Thyroid gland (tissue), 4 donors: ENCODE measurements at regions not wholly inside any gene's neighbourhood (a gene's known extent, or its start where the extent isn't known, plus 50 kb on each side); places are given as distances from the start of the nearest gene placed in this dataset.
A peak's percentile ranks its signal among the peaks of the same experiment; 100 is the strongest.

Source experiments
- DNase-seq, 2 donors: peaks; one replicate each; pipeline ENCODE4 v3.0.0-alpha.2; 2019
- H3K27ac ChIP-seq, 3 donors: fragments of 200-600 bp; sonication (generic); 1 replicate in 2 of 3; 2 replicates in 1 of 3; pipeline ENCODE4 v1.5.1; 2016 to 2019; ENCODE audit warnings: mild to moderate bottlenecking in 1 of 3, moderate library complexity in 1 of 3
- H3K27me3 ChIP-seq: fragments of 200-600 bp; sonication (generic); one replicate; pipeline ENCODE4 v1.5.1; 2019
- H3K36me3 ChIP-seq, 2 donors: fragments of 200-600 bp; sonication (generic); one replicate each; pipeline ENCODE4 v1.5.1; 2016 to 2019
- H3K4me1 ChIP-seq, 2 donors: fragments of 200-600 bp; sonication (generic); one replicate each; pipeline ENCODE4 v1.5.1; 2017 to 2019
- H3K4me3 ChIP-seq, 3 donors: fragments of 200-600 bp; sonication (generic); replicated peaks in 1 of 3; 1 replicate in 2 of 3; 2 replicates in 1 of 3; pipeline ENCODE4 v1.5.1; 2016; ENCODE audit warnings: mild to moderate bottlenecking in 1 of 3
- H3K9me3 ChIP-seq: fragments of 200-600 bp; sonication (generic); one replicate; pipeline ENCODE4 v1.5.1; 2017
- CTCF ChIP-seq, 6 experiments: fragments of 200-600 bp in 3 of 6; fragments of 450-650 bp in 3 of 6; sonication (generic) in 3 of 6; IDR thresholded peaks; one replicate each; pipeline ENCODE4 v1.5.1; 2016 to 2019; ENCODE audit warnings: antibody characterized with exemption in 6 of 6, mild to moderate bottlenecking in 2 of 6, inconsistent platforms in 1 of 6, moderate library complexity in 1 of 6
- POLR2A ChIP-seq, 2 donors: fragments of 450-650 bp; IDR thresholded peaks; one replicate each; pipeline ENCODE4 v1.6.1; 2017; ENCODE audit warnings: antibody characterized with exemption in 2 of 2, mild to moderate bottlenecking in 2 of 2, moderate library complexity in 1 of 2
- WGBS, 2 donors: methylation state at CpG; one replicate each; pipeline ENCODE4 v1.1.5; 2017; 5-methylcytosine and 5-hydroxymethylcytosine counted together
- intact Hi-C: fragments of 100-400 bp; cut with DNase I; formaldehyde crosslinking; loops from one replicate; pipeline ENCODE4 v1.15.1; 2023

GRCh38 chrX:130990723-130991122 is 67.4 kb upstream of the ARHGAP36 start:
- Histone ChIP-seq H3K27me3 (no peaks in the 10 kb centered on the region), H3K9me3 (no peaks in the 10 kb centered on the region)
- WGBS, 2 donors = 93 to 96% methylated on average over 2 of the region's 2 CpGs

DNA sequence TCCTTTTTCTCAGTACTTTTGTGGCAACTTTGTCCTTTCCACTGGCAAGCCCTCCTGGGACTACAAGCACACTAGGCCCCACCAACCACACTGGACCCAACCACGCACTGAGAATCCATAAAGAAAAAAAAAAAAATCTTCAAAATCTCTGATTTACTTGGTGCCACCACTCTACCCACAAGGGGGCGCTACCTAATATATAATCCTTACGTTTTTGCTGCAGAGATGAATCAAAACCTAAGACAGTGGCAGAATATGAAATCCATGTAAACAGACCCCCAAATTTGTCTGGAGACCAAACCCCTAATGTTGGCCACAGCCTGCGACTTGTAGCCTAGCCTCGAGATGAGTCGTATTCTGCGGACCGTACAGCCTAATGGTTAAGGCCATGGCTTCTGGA is 63.5 kb upstream of the ARHGAP36 start:
- DNase-seq = peak; percentile 2 to 3
- Histone ChIP-seq H3K36me3 (no peaks in the 10 kb centered on the region), H3K27me3 (no peaks in the 10 kb centered on the region), H3K27ac (no peak overlapping the region), H3K4me3 (no peak overlapping the region), H3K9me3 (no peaks in the 10 kb centered on the region), H3K4me1 (no peaks in the 10 kb centered on the region)
- intact Hi-C loops = loop anchor here (10.0 kb wide), 1 partner anchor 640 kb away; no protein-coding TSS in a partner anchor
- TF ChIP-seq CTCF (IDR thresholded peaks at IDR 0.05) (peak in 2 of 6 experiments; percentile 24 to 43), POLR2A (IDR thresholded peaks at IDR 0.05) (no peak)
- 54 to 55% methylated on average over 8 of the region's 8 CpGs for WGBS, 2 donors

More at GRCh38 chrX:130990723-130991122, 67.4 kb upstream of the ARHGAP36 start:
- no peak for DNase-seq
- Histone ChIP-seq H3K4me1 (no peaks in the 10 kb centered on the region), H3K4me3 (no peak overlapping the region), H3K36me3 (no peaks in the 10 kb centered on the region), H3K27ac (no peak overlapping the region)
- no peak for TF ChIP-seq CTCF (IDR thresholded peaks at IDR 0.05)
- TF ChIP-seq POLR2A (IDR thresholded peaks at IDR 0.05) = no peak
- intact Hi-C loops = loop anchor here (10.0 kb wide), 1 partner anchor 644 kb away; no protein-coding TSS in a partner anchor

DNA sequence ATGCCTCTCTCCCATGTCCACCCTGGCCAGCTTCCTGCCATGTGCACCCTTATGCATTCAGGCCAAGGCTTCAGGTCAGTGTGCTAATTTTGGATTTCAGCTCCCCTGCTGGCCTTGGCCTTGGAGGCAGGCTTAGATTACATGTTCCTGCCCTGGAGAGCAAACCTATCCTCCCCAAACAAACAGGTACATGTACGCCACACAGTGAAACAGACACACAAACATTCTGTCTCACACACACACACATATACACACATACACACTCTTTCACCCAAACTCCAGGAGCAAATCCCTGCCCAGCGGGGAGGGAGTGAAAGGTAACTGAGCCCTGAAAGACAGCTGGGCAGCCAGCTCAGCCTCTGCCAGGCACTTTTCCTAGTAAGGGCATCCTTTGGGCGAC is 62.7 kb upstream of the ARHGAP36 start:
- intact Hi-C loops = loop anchor here (10.0 kb wide), 1 partner anchor 639 kb away; no protein-coding TSS in a partner anchor
- WGBS, 2 donors = 96 to 100% methylated on average over 2 to 3 of the region's 3 CpGs
- Histone ChIP-seq H3K4me1 (no peaks in the 10 kb centered on the region), H3K9me3 (no peaks in the 10 kb centered on the region), H3K27ac (no peak overlapping the region), H3K36me3 (no peaks in the 10 kb centered on the region), H3K27me3 (no peaks in the 10 kb centered on the region), H3K4me3 (no peak overlapping the region)
- DNase-seq = no peak
- TF ChIP-seq POLR2A (IDR thresholded peaks at IDR 0.05) = no peak
- TF ChIP-seq CTCF (IDR thresholded peaks at IDR 0.05) = no peak

- Histone ChIP-seq H3K27me3 (no peaks in the 10 kb centered on the region), H3K4me3 (no peak overlapping the region), H3K4me1 (no peaks in the 10 kb centered on the region), H3K27ac (no peak overlapping the region), H3K9me3 (no peaks in the 10 kb centered on the region), H3K36me3 (no peaks in the 10 kb centered on the region)
- 67 to 82% methylated on average over 2 of the region's 2 CpGs for WGBS, 2 donors
- intact Hi-C loops = loop anchor here (10.0 kb wide), 1 partner anchor 637 kb away; no protein-coding TSS in a partner anchor
- TF ChIP-seq POLR2A (IDR thresholded peaks at IDR 0.05) (no peak), CTCF (IDR thresholded peaks at IDR 0.05) (no peak)
- DNase-seq = no peak
Measured at GRCh38 chrX:130997314-130997713, 60.8 kb upstream of the ARHGAP36 start.

DNA sequence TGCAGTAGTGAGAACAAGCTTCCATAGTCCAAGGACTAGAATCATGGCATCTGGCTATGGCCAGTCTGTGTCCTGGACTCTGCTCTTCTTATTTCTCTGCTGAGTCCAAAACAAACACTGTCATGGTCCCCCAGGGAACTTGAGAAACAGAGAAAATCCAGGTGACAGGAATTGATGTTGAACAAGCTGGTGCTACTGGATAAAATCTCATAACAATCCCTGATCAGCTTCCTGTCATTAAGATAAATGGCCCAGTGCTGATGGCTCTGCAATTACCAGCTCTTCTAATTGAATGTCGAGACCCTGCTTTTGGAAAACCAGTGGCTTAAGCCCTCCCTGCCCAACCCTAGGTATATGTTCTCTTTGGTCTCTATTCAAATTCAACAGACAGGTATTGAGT is 58.8 kb upstream of the ARHGAP36 start:
- intact Hi-C loops = loop anchor here (10.0 kb wide), 1 partner anchor 635 kb away; no protein-coding TSS in a partner anchor
- no peaks in the 10 kb centered on the region for H3K4me1 ChIP-seq
- H3K9me3 ChIP-seq = no peaks in the 10 kb centered on the region
- no peaks in the 10 kb centered on the region for H3K27me3 ChIP-seq
- TF ChIP-seq CTCF (IDR thresholded peaks at IDR 0.05) (no peak), POLR2A (IDR thresholded peaks at IDR 0.05) (no peak)
- H3K36me3 ChIP-seq = no peaks in the 10 kb centered on the region
- no peak overlapping the region for H3K4me3 ChIP-seq
- 67 to 86% methylated on average over 1 of the region's 1 CpG for WGBS, 2 donors
- DNase-seq = no peak
- no peak overlapping the region for H3K27ac ChIP-seq
